Colonic mucosa (tissue), 4 donors: ENCODE measurements at regions not wholly inside any gene's neighbourhood (a gene's known extent, or its start where the extent isn't known, plus 50 kb on each side); places are given as distances from the start of the nearest gene placed in this dataset.

Experiments
- DNase-seq: peaks from one replicate; pipeline ENCODE4 v3.0.0-alpha.2; 2020
- H3K27ac ChIP-seq: fragments of 200-600 bp; one replicate; pipeline ENCODE4 v1.8.0; 2021
- H3K27me3 ChIP-seq: fragments of 200-600 bp; one replicate; pipeline ENCODE4 v1.8.0; 2021
- H3K36me3 ChIP-seq: fragments of 200-600 bp; one replicate; pipeline ENCODE4 v1.8.0; 2021
- H3K4me1 ChIP-seq: fragments of 200-600 bp; one replicate; pipeline ENCODE4 v1.8.0; 2021; ENCODE audit warnings: mild to moderate bottlenecking
- H3K4me3 ChIP-seq: fragments of 200-600 bp; one replicate; pipeline ENCODE4 v1.8.0; 2021
- H3K9ac ChIP-seq, 2 donors: one replicate each; pipeline ENCODE4 v1.7.0; 2013; ENCODE audit warnings: control low read depth in 2 of 2, low read depth in 2 of 2, low read length in 2 of 2
- H3K9me3 ChIP-seq: fragments of 200-600 bp; one replicate; pipeline ENCODE4 v1.8.0; 2021
- CTCF ChIP-seq: fragments of 200-600 bp; IDR thresholded peaks from one replicate; pipeline ENCODE4 v1.8.0; 2022; ENCODE audit warnings: antibody characterized with exemption, mild to moderate bottlenecking
- intact Hi-C: fragments of 100-400 bp; cut with DNase I; formaldehyde crosslinking; loops from one replicate; pipeline ENCODE4 v1.14.1; 2022
- donor health status: healthy.
- donor health status: DM: no; HTN: no; CAD: no.
- donor health status: DM: no; HTN: no; CAD: no.

GRCh38 chr20:22204801-22205200, 379.6 kb downstream of the FOXA2 start:
- Histone ChIP-seq H3K27ac (no peak overlapping the region), H3K9me3 (no peaks in the 10 kb centered on the region), H3K36me3 (no peaks in the 10 kb centered on the region), H3K4me1 (no peaks in the 10 kb centered on the region), H3K9ac (no peak overlapping the region), H3K4me3 (no peak overlapping the region), H3K27me3 (no peaks in the 10 kb centered on the region)
- no peak for DNase-seq
- TF ChIP-seq CTCF = no peak
- intact Hi-C loops = no loop called here

GRCh38 chr20:22182148-22182547, 402.2 kb downstream of the FOXA2 start:
- Histone ChIP-seq H3K4me3 (no peak overlapping the region), H3K27ac (no peak overlapping the region), H3K9me3 (no peaks in the 10 kb centered on the region), H3K27me3 (no peaks in the 10 kb centered on the region), H3K4me1 (no peaks in the 10 kb centered on the region), H3K9ac (no peak overlapping the region), H3K36me3 (no peaks in the 10 kb centered on the region)
- no peak for DNase-seq
- TF ChIP-seq CTCF = no peak
- intact Hi-C loops = no loop called here

- Histone ChIP-seq H3K9me3 (no peaks in the 10 kb centered on the region), H3K36me3 (no peaks in the 10 kb centered on the region), H3K9ac (no peak overlapping the region), H3K4me3 (no peak overlapping the region), H3K4me1 (no peaks in the 10 kb centered on the region), H3K27ac (no peak overlapping the region), H3K27me3 (no peaks in the 10 kb centered on the region)
- TF ChIP-seq CTCF = no peak
- DNase-seq = no peak
- intact Hi-C loops = no loop called here
Observed at GRCh38 chr20:22180244-22180643, 404.1 kb downstream of the FOXA2 start.

GRCh38 chr20:22160101-22160652, 424.2 kb downstream of the FOXA2 start:
- no peak overlapping the region for H3K27ac ChIP-seq
- TF ChIP-seq CTCF = no peak
- H3K9me3 ChIP-seq = no peaks in the 10 kb centered on the region
- no peaks in the 10 kb centered on the region for H3K36me3 ChIP-seq
- no peak overlapping the region for H3K4me3 ChIP-seq
- intact Hi-C loops = no loop called here
- H3K27me3 ChIP-seq = no peaks in the 10 kb centered on the region
- no peak for DNase-seq
- H3K9ac ChIP-seq = no peak overlapping the region
- H3K4me1 ChIP-seq = no peaks in the 10 kb centered on the region

GRCh38 chr20:22159276-22159675, 425.1 kb downstream of the FOXA2 start:
- Histone ChIP-seq H3K36me3 (no peaks in the 10 kb centered on the region), H3K27me3 (no peaks in the 10 kb centered on the region), H3K4me3 (no peak overlapping the region), H3K9ac (no peak overlapping the region), H3K4me1 (no peaks in the 10 kb centered on the region), H3K9me3 (no peaks in the 10 kb centered on the region), H3K27ac (no peak overlapping the region)
- intact Hi-C loops = no loop called here
- no peak for TF ChIP-seq CTCF
- DNase-seq = no peak
